HEK293 (cell line): ENCODE measurements at regions not wholly inside any gene's neighbourhood (a gene's known extent, or its start where the extent isn't known, plus 50 kb on each side); places are given as distances from the start of the nearest gene placed in this dataset.

ENCODE experiments used
- CTCF ChIA-PET: fragments of 350-600 bp; formaldehyde crosslinking; extraction: SDS; loops from one replicate; lab custom pipeline; 2021; ENCODE audit warnings: antibody characterized with exemption; lab: Yijun Ruan, JAX
- POLR2A ChIA-PET: fragments of 300-600 bp; formaldehyde crosslinking; extraction: SDS; loops from one replicate; lab custom pipeline; 2020; ENCODE audit warnings: antibody characterized with exemption, inconsistent platforms; lab: Yijun Ruan, JAX
- H3K27ac ChIP-seq: fragments of 200-500 bp; sonication (Bioruptor generic); 2 replicates; pipeline ENCODE4 v1.5.1; 2014; ENCODE audit warnings: low read depth, low read length, control low read depth, inconsistent platforms; ENCODE audit errors: extremely low read depth
- H3K36me3 ChIP-seq, 2 experiments: fragments of 200-500 bp in 1 of 2; sonication (Bioruptor generic) in 1 of 2; 1 replicate in 1 of 2; 2 replicates in 1 of 2; pipeline ENCODE4 v1.5.1; 2014 to 2017; ENCODE audit warnings: inconsistent platforms in 2 of 2, low read length in 2 of 2; ENCODE audit not compliant: control insufficient read depth in 2 of 2, insufficient read depth in 1 of 2
- H3K4me1 ChIP-seq: fragments of 200-500 bp; sonication (Bioruptor generic); 2 replicates; pipeline ENCODE4 v1.5.1; 2014; ENCODE audit warnings: mild to moderate bottlenecking, low read length, inconsistent platforms; ENCODE audit not compliant: control insufficient read depth, insufficient read depth
- H3K4me3 ChIP-seq: 2 replicates; pipeline ENCODE4 v1.5.1; 2011; ENCODE audit warnings: low read depth, mild to moderate bottlenecking, control low read depth, low read length, moderate library complexity
- H3K9me3 ChIP-seq: fragments of 200-500 bp; sonication (Bioruptor generic); 2 replicates; pipeline ENCODE4 v1.5.1; 2014; ENCODE audit warnings: low read depth, low read length, inconsistent platforms; ENCODE audit not compliant: control insufficient read depth, insufficient read depth
- HOXC10 ChIP-seq: sonication (generic); formaldehyde crosslinking; IDR thresholded peaks from 2 replicates; pipeline ENCODE4 v1.8.1; 2023; ENCODE audit warnings: mild to moderate bottlenecking, missing genetic modification reagents
- KLF7 ChIP-seq: fragments of 450-650 bp; formaldehyde crosslinking; IDR thresholded peaks from 2 replicates; pipeline ENCODE4 v1.5.1; 2016; ENCODE audit warnings: missing biosample characterization, missing genetic modification characterization, borderline replicate concordance
- MEIS1 ChIP-seq: sonication (generic); formaldehyde crosslinking; IDR thresholded peaks from 2 replicates; pipeline ENCODE4 v1.8.1; 2022; ENCODE audit warnings: missing genetic modification reagents, mild to moderate bottlenecking, borderline replicate concordance
- MZF1 ChIP-seq: fragments of 450-650 bp; formaldehyde crosslinking; IDR thresholded peaks from 2 replicates; pipeline ENCODE4 v1.5.1; 2017; ENCODE audit warnings: missing biosample characterization, missing genetic modification characterization, borderline replicate concordance
- PBX3 ChIP-seq: sonication (generic); formaldehyde crosslinking; IDR thresholded peaks from 2 replicates; pipeline ENCODE4 v1.8.1; 2022; ENCODE audit warnings: mild to moderate bottlenecking, moderate library complexity, missing genetic modification reagents
- REPIN1 ChIP-seq: fragments of 450-650 bp; formaldehyde crosslinking; IDR thresholded peaks from 2 replicates; pipeline ENCODE4 v1.5.1; 2017; ENCODE audit warnings: missing biosample characterization, missing genetic modification characterization, low read depth
- SCRT1 ChIP-seq: fragments of 450-650 bp; formaldehyde crosslinking; IDR thresholded peaks from 2 replicates; pipeline ENCODE4 v1.5.1; 2016; ENCODE audit warnings: missing biosample characterization, missing genetic modification characterization, borderline replicate concordance
- TCF7L2 ChIP-seq: IDR thresholded peaks from 2 replicates; pipeline ENCODE4 v1.6.1; 2011; ENCODE audit warnings: low read depth, mild to moderate bottlenecking, inconsistent platforms, low read length, moderate library complexity, borderline replicate concordance
- WT1 ChIP-seq: fragments of 450-650 bp; formaldehyde crosslinking; IDR thresholded peaks from 2 replicates; pipeline ENCODE4 v1.5.1; 2016; ENCODE audit warnings: missing biosample characterization, missing genetic modification characterization
- ZEB2 ChIP-seq: fragments of 450-650 bp; formaldehyde crosslinking; IDR thresholded peaks from 2 replicates; pipeline ENCODE4 v1.5.1; 2016; ENCODE audit warnings: missing biosample characterization, missing genetic modification characterization
- ZNF146 ChIP-seq: fragments of 450-650 bp; formaldehyde crosslinking; IDR thresholded peaks from 2 replicates; pipeline ENCODE4 v1.5.1; 2016; ENCODE audit warnings: missing biosample characterization, missing genetic modification characterization
- ZNF16 ChIP-seq: fragments of 450-650 bp; formaldehyde crosslinking; IDR thresholded peaks from 2 replicates; pipeline ENCODE4 v1.5.1; 2016; ENCODE audit warnings: low read depth, missing biosample characterization, missing genetic modification characterization
- ZNF23 ChIP-seq: fragments of 450-650 bp; formaldehyde crosslinking; IDR thresholded peaks from 2 replicates; pipeline ENCODE4 v1.5.1; 2016; ENCODE audit warnings: missing biosample characterization, missing genetic modification characterization, borderline replicate concordance
- ZNF24 ChIP-seq: fragments of 450-650 bp; formaldehyde crosslinking; IDR thresholded peaks from 2 replicates; pipeline ENCODE4 v1.5.1; 2016; ENCODE audit warnings: missing biosample characterization, missing genetic modification characterization
- ZNF416 ChIP-seq: fragments of 450-650 bp; formaldehyde crosslinking; IDR thresholded peaks from 2 replicates; pipeline ENCODE4 v1.5.1; 2016; ENCODE audit warnings: missing biosample characterization, missing genetic modification characterization
- ZNF426 ChIP-seq: fragments of 450-650 bp; formaldehyde crosslinking; IDR thresholded peaks from 2 replicates; pipeline ENCODE4 v1.5.1; 2017; ENCODE audit warnings: missing biosample characterization, missing genetic modification characterization, mild to moderate bottlenecking, inconsistent platforms, moderate library complexity
- ZNF501 ChIP-seq: fragments of 450-650 bp; formaldehyde crosslinking; IDR thresholded peaks from 2 replicates; pipeline ENCODE4 v1.5.1; 2016; ENCODE audit warnings: missing biosample characterization, missing genetic modification characterization
- ZNF548 ChIP-seq: fragments of 450-650 bp; formaldehyde crosslinking; IDR thresholded peaks from 2 replicates; pipeline ENCODE4 v1.5.1; 2016; ENCODE audit warnings: missing biosample characterization, missing genetic modification characterization
- ZNF664 ChIP-seq: fragments of 450-650 bp; formaldehyde crosslinking; IDR thresholded peaks from 2 replicates; pipeline ENCODE4 v1.5.1; 2016; ENCODE audit warnings: missing biosample characterization, missing genetic modification characterization
- ZNF791 ChIP-seq: fragments of 450-650 bp; formaldehyde crosslinking; IDR thresholded peaks from 2 replicates; pipeline ENCODE4 v1.5.1; 2016; ENCODE audit warnings: missing biosample characterization, missing genetic modification characterization
- TF ChIP-seq, protein P1 (sequence below): fragments of 450-650 bp; formaldehyde crosslinking; IDR thresholded peaks from 2 replicates; pipeline ENCODE4 v1.5.1; 2016; ENCODE audit warnings: missing biosample characterization, missing genetic modification characterization
- TF ChIP-seq, protein P2 (sequence below): fragments of 450-650 bp; formaldehyde crosslinking; IDR thresholded peaks from 2 replicates; pipeline ENCODE4 v1.5.1; 2016; ENCODE audit warnings: missing biosample characterization, missing genetic modification characterization, borderline replicate concordance
- TF ChIP-seq, protein P3 (sequence below): fragments of 450-650 bp; formaldehyde crosslinking; IDR thresholded peaks from 2 replicates; pipeline ENCODE4 v1.5.1; 2017; ENCODE audit warnings: missing biosample characterization, missing genetic modification characterization
- TF ChIP-seq, protein P4 (sequence below): fragments of 450-650 bp; formaldehyde crosslinking; IDR thresholded peaks from 2 replicates; pipeline ENCODE4 v1.5.1; 2016; ENCODE audit warnings: missing biosample characterization, missing genetic modification characterization, low read depth

- H3K36me3 ChIP-seq: no peaks in the 10 kb centered on the region
- no peaks in the 10 kb centered on the region for H3K4me1 ChIP-seq
- H3K9me3 ChIP-seq: no peaks in the 10 kb centered on the region
- ChIA-PET POLR2A (interaction anchor here (0.7 kb wide), 1 partner anchor 51 kb away, joined by 3 read pairs; no protein-coding TSS in a partner anchor), CTCF (interaction anchor here (0.7 kb wide), 1 partner anchor 62 kb away, joined by 3 read pairs; no protein-coding TSS in a partner anchor)
- no peak overlapping the region for H3K27ac ChIP-seq
- TF ChIP-seq, protein P1, sequence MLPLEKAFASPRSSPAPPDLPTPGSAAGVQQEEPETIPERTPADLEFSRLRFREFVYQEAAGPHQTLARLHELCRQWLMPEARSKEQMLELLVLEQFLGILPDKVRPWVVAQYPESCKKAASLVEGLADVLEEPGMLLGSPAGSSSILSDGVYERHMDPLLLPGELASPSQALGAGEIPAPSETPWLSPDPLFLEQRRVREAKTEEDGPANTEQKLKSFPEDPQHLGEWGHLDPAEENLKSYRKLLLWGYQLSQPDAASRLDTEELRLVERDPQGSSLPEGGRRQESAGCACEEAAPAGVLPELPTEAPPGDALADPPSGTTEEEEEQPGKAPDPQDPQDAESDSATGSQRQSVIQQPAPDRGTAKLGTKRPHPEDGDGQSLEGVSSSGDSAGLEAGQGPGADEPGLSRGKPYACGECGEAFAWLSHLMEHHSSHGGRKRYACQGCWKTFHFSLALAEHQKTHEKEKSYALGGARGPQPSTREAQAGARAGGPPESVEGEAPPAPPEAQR (tag by site-specific recombination): no peak
- TF ChIP-seq SCRT1: no peak
- TF ChIP-seq ZNF664: no peak
- TF ChIP-seq, protein P2, sequence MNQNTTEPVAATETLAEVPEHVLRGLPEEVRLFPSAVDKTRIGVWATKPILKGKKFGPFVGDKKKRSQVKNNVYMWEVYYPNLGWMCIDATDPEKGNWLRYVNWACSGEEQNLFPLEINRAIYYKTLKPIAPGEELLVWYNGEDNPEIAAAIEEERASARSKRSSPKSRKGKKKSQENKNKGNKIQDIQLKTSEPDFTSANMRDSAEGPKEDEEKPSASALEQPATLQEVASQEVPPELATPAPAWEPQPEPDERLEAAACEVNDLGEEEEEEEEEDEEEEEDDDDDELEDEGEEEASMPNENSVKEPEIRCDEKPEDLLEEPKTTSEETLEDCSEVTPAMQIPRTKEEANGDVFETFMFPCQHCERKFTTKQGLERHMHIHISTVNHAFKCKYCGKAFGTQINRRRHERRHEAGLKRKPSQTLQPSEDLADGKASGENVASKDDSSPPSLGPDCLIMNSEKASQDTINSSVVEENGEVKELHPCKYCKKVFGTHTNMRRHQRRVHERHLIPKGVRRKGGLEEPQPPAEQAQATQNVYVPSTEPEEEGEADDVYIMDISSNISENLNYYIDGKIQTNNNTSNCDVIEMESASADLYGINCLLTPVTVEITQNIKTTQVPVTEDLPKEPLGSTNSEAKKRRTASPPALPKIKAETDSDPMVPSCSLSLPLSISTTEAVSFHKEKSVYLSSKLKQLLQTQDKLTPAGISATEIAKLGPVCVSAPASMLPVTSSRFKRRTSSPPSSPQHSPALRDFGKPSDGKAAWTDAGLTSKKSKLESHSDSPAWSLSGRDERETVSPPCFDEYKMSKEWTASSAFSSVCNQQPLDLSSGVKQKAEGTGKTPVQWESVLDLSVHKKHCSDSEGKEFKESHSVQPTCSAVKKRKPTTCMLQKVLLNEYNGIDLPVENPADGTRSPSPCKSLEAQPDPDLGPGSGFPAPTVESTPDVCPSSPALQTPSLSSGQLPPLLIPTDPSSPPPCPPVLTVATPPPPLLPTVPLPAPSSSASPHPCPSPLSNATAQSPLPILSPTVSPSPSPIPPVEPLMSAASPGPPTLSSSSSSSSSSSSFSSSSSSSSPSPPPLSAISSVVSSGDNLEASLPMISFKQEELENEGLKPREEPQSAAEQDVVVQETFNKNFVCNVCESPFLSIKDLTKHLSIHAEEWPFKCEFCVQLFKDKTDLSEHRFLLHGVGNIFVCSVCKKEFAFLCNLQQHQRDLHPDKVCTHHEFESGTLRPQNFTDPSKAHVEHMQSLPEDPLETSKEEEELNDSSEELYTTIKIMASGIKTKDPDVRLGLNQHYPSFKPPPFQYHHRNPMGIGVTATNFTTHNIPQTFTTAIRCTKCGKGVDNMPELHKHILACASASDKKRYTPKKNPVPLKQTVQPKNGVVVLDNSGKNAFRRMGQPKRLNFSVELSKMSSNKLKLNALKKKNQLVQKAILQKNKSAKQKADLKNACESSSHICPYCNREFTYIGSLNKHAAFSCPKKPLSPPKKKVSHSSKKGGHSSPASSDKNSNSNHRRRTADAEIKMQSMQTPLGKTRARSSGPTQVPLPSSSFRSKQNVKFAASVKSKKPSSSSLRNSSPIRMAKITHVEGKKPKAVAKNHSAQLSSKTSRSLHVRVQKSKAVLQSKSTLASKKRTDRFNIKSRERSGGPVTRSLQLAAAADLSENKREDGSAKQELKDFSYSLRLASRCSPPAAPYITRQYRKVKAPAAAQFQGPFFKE: no peak
- TF ChIP-seq ZNF791 (tag by site-specific recombination): no peak
- TF ChIP-seq ZNF416 (tag by site-specific recombination): no peak
- no peak for TF ChIP-seq ZNF501 (tag by site-specific recombination)
- no peak for TF ChIP-seq MZF1
- TF ChIP-seq ZNF548: no peak
- no peak overlapping the region for H3K4me3 ChIP-seq
Observed at GRCh38 chr18:6574631-6575030, 154.9 kb upstream of the ARHGAP28 start.

DNA sequence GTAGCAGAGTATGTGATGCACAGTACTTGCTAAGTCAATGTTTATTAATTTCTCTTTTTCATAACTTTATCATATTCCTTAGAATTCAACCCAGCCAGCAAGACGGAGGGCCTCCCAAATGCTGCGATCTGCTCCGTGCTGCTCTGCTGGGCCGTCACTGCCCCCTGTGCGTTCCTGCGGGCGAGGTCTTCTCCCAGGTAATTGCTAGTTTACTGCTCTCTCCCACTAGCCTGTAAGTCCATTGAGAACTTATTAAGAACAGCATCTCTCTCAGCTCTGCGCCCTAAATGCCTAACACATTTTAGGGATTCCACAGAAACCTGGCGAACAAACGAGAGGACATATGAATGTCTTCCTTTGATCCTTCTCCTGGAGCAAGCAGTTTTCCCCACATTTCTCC, 153.6 kb upstream of the ARHGAP28 start:
- POLR2A ChIA-PET: no interaction called here

More for the DNA sequence above, 153.6 kb upstream of the ARHGAP28 start:
- CTCF ChIA-PET: interaction anchor here (0.6 kb wide), 1 partner anchor 20 kb away, joined by 4 read pairs; no protein-coding TSS in a partner anchor
- TF ChIP-seq REPIN1 (tag by site-specific recombination) (no peak), KLF7 (tag by site-specific recombination) (no peak), HOXC10 (CRISPR knock-in tag) (no peak), ZNF23 (tag by site-specific recombination) (no peak), PBX3 (no peak), ZEB2 (no peak), MEIS1 (CRISPR knock-in tag) (no peak), ZNF16 (no peak), TCF7L2 (no peak), ZNF426 (tag by site-specific recombination) (no peak), ZNF146 (tag by site-specific recombination) (no peak), WT1 (tag by site-specific recombination) (no peak), ZNF24 (tag by site-specific recombination) (no peak)
- TF ChIP-seq, protein P3, sequence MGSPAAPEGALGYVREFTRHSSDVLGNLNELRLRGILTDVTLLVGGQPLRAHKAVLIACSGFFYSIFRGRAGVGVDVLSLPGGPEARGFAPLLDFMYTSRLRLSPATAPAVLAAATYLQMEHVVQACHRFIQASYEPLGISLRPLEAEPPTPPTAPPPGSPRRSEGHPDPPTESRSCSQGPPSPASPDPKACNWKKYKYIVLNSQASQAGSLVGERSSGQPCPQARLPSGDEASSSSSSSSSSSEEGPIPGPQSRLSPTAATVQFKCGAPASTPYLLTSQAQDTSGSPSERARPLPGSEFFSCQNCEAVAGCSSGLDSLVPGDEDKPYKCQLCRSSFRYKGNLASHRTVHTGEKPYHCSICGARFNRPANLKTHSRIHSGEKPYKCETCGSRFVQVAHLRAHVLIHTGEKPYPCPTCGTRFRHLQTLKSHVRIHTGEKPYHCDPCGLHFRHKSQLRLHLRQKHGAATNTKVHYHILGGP (tag by site-specific recombination): no peak
- TF ChIP-seq, protein P4, sequence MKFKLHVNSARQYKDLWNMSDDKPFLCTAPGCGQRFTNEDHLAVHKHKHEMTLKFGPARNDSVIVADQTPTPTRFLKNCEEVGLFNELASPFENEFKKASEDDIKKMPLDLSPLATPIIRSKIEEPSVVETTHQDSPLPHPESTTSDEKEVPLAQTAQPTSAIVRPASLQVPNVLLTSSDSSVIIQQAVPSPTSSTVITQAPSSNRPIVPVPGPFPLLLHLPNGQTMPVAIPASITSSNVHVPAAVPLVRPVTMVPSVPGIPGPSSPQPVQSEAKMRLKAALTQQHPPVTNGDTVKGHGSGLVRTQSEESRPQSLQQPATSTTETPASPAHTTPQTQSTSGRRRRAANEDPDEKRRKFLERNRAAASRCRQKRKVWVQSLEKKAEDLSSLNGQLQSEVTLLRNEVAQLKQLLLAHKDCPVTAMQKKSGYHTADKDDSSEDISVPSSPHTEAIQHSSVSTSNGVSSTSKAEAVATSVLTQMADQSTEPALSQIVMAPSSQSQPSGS: no peak
- no peak overlapping the region for H3K27ac ChIP-seq
- no peaks in the 10 kb centered on the region for H3K9me3 ChIP-seq
- H3K36me3 ChIP-seq: no peaks in the 10 kb centered on the region
- no peak overlapping the region for H3K4me3 ChIP-seq
- no peaks in the 10 kb centered on the region; the same call in 1 of the 2 replicates for H3K4me1 ChIP-seq
